ENCODE measurements at regions not wholly inside any gene's neighbourhood (a gene's known extent, or its start where the extent isn't known, plus 50 kb on each side); places are given as distances from the start of the nearest gene placed in this dataset.

- no peak for TF ChIP-seq POLR2A (IDR thresholded peaks at IDR 0.05)
- TF ChIP-seq POLR2AphosphoS5 (IDR thresholded peaks at IDR 0.05): no peak
- TF ChIP-seq CTCF (IDR thresholded peaks at IDR 0.05): no peak
- TF ChIP-seq EP300 (IDR thresholded peaks at IDR 0.05; ENCODE audit: low read depth): no peak
- no peak for DNase-seq
- Histone ChIP-seq H3K4me3 (no peak overlapping the region), H3K9me3 (no peaks in the 10 kb centered on the region), H3K36me3 (no peaks in the 10 kb centered on the region), H3K27me3 (peaks cover 8% of the 10 kb centered on the region), H3K27ac (no peak overlapping the region), H3K4me1 (no peaks in the 10 kb centered on the region)
- intact Hi-C loops (cut with DNase I; ENCODE audit: low total_unique reads): no loop called here
- 68 to 70% methylated on average over 2 to 14 of the region's 14 CpGs for WGBS, 2 donors (ENCODE audit: low coverage in 1 of 2)
- in situ Hi-C loops (cut with MboI; ENCODE audit: low pct_ligation_motif_present in 1 of 4, low pct_unique_long_range_greater_than_20kb in 1 of 4, low sequenced_read_pairs in 3 of 4): no loop called here
Measured at GRCh38 chr17:77873500-77874302, 84.8 kb upstream of the TNRC6C start.

DNA sequence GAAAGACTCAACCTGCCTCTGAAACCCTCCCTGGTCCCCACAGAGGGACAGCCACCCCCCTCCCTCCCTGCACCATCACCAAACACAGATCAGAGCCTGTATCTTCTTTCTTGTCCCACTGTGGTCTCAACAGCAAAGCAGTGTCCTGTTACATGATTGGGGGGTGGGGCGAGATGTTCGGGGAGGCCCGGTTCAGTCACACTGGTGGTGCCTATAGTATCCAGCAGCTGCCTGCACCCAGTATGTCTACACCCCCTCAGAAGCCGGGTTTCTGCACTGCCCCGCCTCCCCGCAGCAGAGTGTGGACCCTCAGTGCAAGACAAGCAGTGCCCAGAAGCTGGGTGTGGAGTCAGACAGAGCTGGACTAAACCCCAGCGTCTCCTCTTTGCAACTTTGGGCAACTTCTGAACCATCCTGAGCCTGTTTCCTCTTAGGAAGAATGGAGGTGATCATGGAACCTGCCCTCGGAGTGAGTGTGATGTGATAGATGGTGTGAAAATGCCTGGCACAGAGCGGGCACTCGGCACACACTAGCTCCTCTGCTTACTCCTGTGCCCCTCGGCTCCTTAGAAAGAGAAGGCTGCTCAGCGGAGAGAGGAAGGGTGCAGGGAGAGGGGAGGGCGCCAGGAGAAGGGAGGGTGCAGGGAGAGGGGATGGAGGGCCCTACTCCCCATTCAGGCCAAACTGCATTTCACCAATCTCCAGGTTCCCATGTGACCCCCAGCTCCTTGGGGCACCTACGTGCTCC, 84.0 kb upstream of the TNRC6C start:
- TF ChIP-seq POLR2AphosphoS5 (IDR thresholded peaks at IDR 0.05) (no peak), POLR2A (IDR thresholded peaks at IDR 0.05) (no peak), CTCF (IDR thresholded peaks at IDR 0.05) (no peak), EP300 (IDR thresholded peaks at IDR 0.05; ENCODE audit: low read depth) (no peak)
- 88% methylated on average over 14 of the region's 14 CpGs; no CpG with 5 or more reads in 1 of the 2 donors for WGBS, 2 donors (ENCODE audit: low coverage in 1 of 2)
- DNase-seq: no peak
- Histone ChIP-seq H3K36me3 (no peaks in the 10 kb centered on the region), H3K27me3 (peaks cover 8% of the 10 kb centered on the region), H3K9me3 (no peaks in the 10 kb centered on the region), H3K4me3 (no peak overlapping the region), H3K4me1 (no peaks in the 10 kb centered on the region), H3K27ac (no peak overlapping the region)
- intact Hi-C loops (cut with DNase I; ENCODE audit: low total_unique reads) (no loop called here), in situ Hi-C loops (cut with MboI; ENCODE audit: low pct_ligation_motif_present in 1 of 4, low pct_unique_long_range_greater_than_20kb in 1 of 4, low sequenced_read_pairs in 3 of 4) (no loop called here)

DNA sequence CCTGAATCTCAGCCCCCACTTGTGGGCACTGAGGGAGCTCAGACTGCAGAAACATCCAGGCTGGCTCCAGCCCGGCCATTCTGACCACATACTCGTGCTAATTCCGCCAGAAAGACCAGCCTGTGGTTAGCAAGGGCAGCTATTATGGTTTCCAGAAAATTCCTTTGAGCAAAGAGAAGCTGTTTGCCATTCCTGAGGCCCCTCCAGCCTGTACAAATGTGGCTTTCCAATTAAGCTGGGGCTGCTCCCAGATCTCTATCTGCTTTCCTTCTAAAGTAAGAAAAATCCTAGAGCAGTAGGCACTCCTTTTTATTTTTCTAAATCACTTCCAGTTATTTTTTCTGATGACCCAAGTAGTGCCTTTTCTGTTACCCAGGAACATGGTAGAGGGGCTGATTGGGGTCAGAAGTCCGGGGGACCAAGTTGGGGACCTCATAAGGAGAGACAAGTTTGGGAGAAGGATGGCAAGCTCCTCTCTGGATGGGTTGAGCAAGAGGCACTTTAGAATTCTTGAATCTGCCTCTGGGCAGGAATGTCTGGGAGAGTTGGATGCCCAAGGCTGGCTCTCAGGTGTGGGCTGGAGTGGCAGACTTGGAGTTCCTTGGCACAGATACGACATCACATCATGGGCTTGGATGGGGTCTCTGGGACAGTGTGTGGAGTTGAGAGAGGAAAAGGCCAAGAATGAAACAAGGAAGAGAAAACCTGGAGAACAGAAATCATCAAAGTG, 83.3 kb upstream of the TNRC6C start:
- intact Hi-C loops (cut with DNase I; ENCODE audit: low total_unique reads): no loop called here
- TF ChIP-seq POLR2A (IDR thresholded peaks at IDR 0.05) (no peak), EP300 (IDR thresholded peaks at IDR 0.05; ENCODE audit: low read depth) (no peak), POLR2AphosphoS5 (IDR thresholded peaks at IDR 0.05) (no peak), CTCF (IDR thresholded peaks at IDR 0.05) (no peak)
- no peak overlapping the region for H3K27ac ChIP-seq
- peaks cover 6% of the 10 kb centered on the region for H3K27me3 ChIP-seq
- H3K36me3 ChIP-seq: no peaks in the 10 kb centered on the region
- H3K4me3 ChIP-seq: no peak overlapping the region
- in situ Hi-C loops (cut with MboI; ENCODE audit: low pct_ligation_motif_present in 1 of 4, low pct_unique_long_range_greater_than_20kb in 1 of 4, low sequenced_read_pairs in 3 of 4): no loop called here
- no peak for DNase-seq
- no peaks in the 10 kb centered on the region for H3K4me1 ChIP-seq
- H3K9me3 ChIP-seq: no peaks in the 10 kb centered on the region
- WGBS, 2 donors (ENCODE audit: low coverage in 1 of 2): 79 to 84% methylated on average over 2 to 5 of the region's 5 CpGs

All from transverse colon (tissue), 4 donors.